ENCODE measurements at regions not wholly inside any gene's neighbourhood (a gene's known extent, or its start where the extent isn't known, plus 50 kb on each side); places are given as distances from the start of the nearest gene placed in this dataset.

DNA sequence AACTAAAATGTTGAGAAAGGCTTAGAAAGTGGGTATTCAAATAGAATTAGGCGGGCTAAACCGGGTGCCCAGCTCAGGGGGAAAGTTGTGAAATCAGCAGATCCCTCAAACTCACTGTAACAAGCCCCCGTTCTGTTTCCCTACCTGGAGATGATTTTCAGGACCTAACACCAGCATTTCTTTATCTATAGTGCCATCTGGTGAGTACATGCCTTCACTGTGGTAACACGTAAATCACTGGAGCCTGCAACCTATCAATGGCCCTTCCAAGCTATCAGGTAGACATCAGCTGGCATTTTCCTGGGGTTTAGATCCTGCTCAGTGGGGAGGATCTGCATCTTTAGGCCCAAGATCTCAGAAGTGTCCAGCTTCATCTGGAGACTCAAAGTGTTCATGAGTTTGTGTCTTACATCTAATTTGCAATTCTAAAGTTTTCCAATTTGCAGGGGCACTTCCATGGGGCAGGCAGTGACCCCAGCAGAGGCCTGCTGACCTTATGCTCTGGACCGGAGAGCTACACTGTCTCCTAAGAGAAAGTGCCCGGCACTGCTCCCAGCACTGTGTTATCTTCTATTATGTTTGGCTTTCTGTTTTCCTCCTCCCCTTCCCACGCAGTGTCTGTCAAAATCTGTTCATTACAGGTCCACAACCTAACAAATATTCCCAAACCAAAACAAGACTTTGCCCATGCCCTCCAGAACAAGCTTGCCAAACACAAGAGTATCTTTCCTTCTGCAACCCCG lies 132.5 kb downstream of the LSM5 start:
- TF ChIP-seq, protein P1, sequence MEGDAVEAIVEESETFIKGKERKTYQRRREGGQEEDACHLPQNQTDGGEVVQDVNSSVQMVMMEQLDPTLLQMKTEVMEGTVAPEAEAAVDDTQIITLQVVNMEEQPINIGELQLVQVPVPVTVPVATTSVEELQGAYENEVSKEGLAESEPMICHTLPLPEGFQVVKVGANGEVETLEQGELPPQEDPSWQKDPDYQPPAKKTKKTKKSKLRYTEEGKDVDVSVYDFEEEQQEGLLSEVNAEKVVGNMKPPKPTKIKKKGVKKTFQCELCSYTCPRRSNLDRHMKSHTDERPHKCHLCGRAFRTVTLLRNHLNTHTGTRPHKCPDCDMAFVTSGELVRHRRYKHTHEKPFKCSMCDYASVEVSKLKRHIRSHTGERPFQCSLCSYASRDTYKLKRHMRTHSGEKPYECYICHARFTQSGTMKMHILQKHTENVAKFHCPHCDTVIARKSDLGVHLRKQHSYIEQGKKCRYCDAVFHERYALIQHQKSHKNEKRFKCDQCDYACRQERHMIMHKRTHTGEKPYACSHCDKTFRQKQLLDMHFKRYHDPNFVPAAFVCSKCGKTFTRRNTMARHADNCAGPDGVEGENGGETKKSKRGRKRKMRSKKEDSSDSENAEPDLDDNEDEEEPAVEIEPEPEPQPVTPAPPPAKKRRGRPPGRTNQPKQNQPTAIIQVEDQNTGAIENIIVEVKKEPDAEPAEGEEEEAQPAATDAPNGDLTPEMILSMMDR (IDR thresholded peaks at IDR 0.05; ENCODE audit: low read depth, low read length), result no peak
- DNase-seq (ENCODE audit: extremely low read depth, low read depth), result no peak

GRCh38 chr7:32347244-32347828 lies 142.8 kb downstream of the LSM5 start:
- TF ChIP-seq, protein P1 (IDR thresholded peaks at IDR 0.05; ENCODE audit: low read depth, low read length), result peak; percentile 36
- DNase-seq (ENCODE audit: extremely low read depth, low read depth), result no peak

GRCh38 chr7:32346253-32346652 lies 143.9 kb downstream of the LSM5 start:
- no peak for DNase-seq (ENCODE audit: extremely low read depth, low read depth)
- TF ChIP-seq, protein P1 (IDR thresholded peaks at IDR 0.05; ENCODE audit: low read depth, low read length), result no peak

- no peak for DNase-seq (ENCODE audit: extremely low read depth, low read depth)
- TF ChIP-seq, protein P1 (IDR thresholded peaks at IDR 0.05; ENCODE audit: low read depth, low read length), result no peak
Measured at GRCh38 chr7:32336726-32337125, 153.5 kb downstream of the LSM5 start.

- DNase-seq (ENCODE audit: extremely low read depth, low read depth), result no peak
Measured at GRCh38 chr7:32335107-32335506, 155.1 kb downstream of the LSM5 start.

DNA sequence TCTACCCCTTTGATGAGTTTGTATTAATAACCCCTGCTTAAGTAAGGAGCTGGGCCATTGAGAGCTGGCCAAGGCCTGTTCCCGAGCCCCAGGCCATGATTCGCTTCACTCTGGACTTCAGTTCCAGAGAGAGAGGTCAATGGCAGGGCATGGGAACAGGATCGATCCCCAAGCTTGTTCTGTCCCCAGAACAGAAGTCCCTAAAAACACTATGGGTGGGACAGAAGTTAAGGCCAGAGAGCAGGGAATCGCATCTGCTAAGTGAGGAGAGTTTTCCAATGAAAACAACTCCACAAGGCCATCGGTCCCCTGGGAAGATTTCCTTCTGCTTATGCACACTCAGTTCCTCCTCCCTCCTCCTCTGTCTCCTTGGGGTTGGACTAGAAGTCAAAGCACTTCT lies 159.6 kb downstream of the LSM5 start:
- TF ChIP-seq, protein P1 (IDR thresholded peaks at IDR 0.05; ENCODE audit: low read depth, low read length), result no peak
- DNase-seq (ENCODE audit: extremely low read depth, low read depth), result no peak

More at GRCh38 chr7:32335107-32335506, 155.1 kb downstream of the LSM5 start:
- TF ChIP-seq, protein P1 (IDR thresholded peaks at IDR 0.05; ENCODE audit: low read depth, low read length), result no peak

- no peak for DNase-seq (ENCODE audit: extremely low read depth, low read depth)
- TF ChIP-seq, protein P1 (IDR thresholded peaks at IDR 0.05; ENCODE audit: low read depth, low read length), result no peak
Measured at GRCh38 chr7:32326078-32326477, 164.1 kb downstream of the LSM5 start.
